AML-193 (cell line): ENCODE measurements at regions not wholly inside any gene's neighbourhood (a gene's known extent, or its start where the extent isn't known, plus 50 kb on each side); places are given as distances from the start of the nearest gene placed in this dataset.

Experiments
- DNase-seq, 2 experiments: peaks; one replicate each; lab custom pipeline; 2025; lab: John Stamatoyannopoulos, UW

GRCh38 chr13:59447846-59448620 is 715.7 kb downstream of the DIAPH3 start:
- DNase-seq = no peak

DNA sequence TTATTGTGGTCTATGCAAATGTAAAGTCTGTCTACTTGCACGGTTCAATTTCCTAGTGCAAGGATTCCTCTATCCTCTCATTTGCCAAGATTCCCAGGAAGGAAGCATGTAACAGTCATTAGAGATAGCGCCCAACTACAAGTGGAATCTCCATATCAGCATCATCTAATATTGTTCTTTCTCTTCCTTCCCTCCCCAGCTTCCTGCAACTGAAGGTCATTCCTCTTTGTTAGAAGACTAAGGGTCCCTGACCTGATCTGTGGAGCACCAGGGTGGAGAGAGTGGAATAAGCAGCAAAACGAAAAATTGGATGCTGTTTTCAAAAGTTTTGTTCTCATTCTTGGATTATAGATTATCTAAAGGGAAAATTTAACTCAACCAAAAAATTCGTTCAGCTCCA is 714.0 kb downstream of the DIAPH3 start:
- no peak for DNase-seq

DNA sequence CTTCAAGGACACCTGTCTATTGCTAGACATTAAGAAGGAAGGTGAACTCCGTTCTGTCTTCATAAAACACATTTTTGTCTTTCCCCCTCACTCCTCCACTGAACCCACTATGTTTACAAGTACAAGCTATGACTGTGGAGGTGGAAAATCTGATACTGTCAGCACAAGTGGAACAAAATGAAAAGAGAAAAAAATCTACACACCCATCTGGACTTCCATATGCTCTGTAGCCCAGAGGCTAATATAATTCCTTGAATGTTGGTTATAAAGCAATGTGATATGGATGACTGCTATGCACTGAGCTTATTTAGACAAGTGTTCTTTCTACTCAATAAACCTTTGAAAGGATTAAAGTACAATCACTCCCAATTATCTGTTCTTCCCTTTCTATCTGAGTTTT is 713.5 kb downstream of the DIAPH3 start:
- no peak for DNase-seq

DNA sequence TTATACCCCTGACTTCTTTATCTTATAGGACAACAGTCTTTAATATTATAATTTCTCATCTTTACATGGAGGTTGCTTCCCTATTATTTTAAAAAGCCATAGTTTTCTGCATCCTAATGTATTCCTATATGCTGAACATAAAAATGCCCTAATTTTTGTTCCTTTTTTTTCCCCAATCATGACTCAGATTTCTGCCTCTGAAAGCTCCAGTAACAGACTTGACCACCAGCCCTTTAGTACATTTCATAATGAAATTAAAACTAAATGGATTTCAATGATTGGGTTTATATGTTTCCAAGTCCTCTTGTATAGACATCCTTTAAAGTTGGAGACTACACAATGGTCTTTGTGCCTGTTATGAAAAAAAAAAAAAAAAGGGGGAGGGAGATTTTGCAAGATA is 712.5 kb downstream of the DIAPH3 start:
- DNase-seq = peak in 1 of 2 experiments; percentile 4

- DNase-seq = peak; percentile 88
Observed at GRCh38 chr13:59452189-59452890, 711.4 kb downstream of the DIAPH3 start.

GRCh38 chr13:59458908-59459579 is 704.7 kb downstream of the DIAPH3 start:
- no peak for DNase-seq

GRCh38 chr13:59459972-59460371 is 703.8 kb downstream of the DIAPH3 start:
- no peak for DNase-seq

GRCh38 chr13:59461411-59461810 is 702.3 kb downstream of the DIAPH3 start:
- DNase-seq = no peak

GRCh38 chr13:59463023-59463422 is 700.7 kb downstream of the DIAPH3 start:
- no peak for DNase-seq

DNA sequence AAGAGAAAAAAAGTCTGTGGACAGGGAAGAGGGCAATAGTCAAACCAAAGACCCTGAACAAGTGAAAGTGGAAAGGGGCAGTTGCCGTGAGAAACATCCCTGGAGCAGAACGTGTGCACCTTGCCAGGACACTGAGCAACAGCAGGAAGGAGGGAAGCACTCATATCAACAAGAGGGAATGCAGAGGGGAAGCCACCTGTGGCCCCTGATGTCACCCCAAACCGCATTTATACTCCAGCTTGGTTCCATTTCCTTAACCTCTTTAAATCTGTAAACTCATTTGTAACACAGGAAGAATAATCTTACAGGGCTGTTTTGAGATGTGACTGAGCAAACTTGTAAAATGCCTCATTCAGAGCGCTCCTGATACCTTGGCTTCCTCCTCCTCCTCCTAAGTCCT is 698.8 kb downstream of the DIAPH3 start:
- DNase-seq = no peak

- DNase-seq = no peak
Observed at GRCh38 chr13:59468396-59468795, 695.3 kb downstream of the DIAPH3 start.

DNA sequence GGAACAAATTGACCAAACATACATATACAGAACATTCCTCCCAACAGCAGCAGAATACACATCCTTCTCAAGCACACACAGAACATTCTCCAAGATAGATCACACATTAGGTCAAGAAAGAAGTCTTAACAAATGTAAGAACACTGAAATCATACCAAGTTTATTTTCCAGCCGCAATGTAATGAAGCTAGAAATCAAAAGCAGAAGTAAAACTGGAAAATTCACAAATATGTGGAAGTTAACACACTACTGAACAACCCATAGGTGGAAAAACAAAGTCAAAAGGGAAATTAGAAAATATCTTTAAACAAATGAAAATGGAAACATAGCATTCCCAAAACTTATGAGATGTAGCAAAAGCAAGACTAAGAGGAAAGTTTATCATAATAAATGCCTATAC is 692.6 kb downstream of the DIAPH3 start:
- DNase-seq = no peak

- DNase-seq = no peak
Observed at GRCh38 chr13:59472134-59472533, 691.6 kb downstream of the DIAPH3 start.

- no peak for DNase-seq
Observed at GRCh38 chr13:59474696-59475095, 689.0 kb downstream of the DIAPH3 start.

DNA sequence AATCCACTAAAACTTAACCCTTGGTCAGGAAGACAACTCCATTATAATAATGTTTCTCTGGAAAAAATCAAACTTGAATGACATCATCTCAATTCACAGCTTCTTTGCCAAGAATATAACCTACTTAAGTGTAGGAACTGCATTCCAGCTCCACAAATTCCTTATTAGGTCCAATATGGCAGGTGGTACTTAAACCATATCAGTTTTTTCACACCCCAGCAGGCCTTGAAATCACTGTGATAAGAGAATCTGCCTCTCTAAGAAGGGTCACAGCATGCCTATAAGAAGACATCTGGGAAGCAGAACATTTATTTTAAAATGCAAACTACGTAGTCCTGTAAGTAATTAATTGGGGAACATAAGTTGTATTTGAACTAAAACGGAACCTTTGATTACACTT is 687.8 kb downstream of the DIAPH3 start:
- DNase-seq = no peak

- DNase-seq = no peak
Observed at GRCh38 chr13:59476366-59476765, 687.4 kb downstream of the DIAPH3 start.

DNA sequence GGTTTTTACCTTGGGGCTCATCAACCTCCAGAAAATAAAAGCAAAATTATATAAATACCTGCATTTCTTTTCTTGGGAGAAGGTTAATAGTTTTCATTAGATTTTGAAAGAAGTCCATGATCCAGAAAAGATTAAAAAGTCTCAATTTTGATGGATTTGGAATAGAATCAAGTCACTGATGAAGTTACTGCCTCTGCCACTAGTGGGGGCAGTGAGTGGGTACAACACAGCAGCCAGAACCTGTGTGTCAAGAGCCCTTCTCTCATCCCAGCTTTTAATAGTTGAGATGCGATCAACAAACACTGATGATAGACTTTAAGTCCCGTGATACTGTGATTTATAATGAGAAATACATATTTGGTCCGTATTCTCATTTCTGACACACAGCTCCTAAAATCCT is 686.7 kb downstream of the DIAPH3 start:
- DNase-seq = peak; percentile 4 to 15

- DNase-seq = no peak
Observed at GRCh38 chr13:59478908-59479307, 684.8 kb downstream of the DIAPH3 start.

GRCh38 chr13:59479629-59480028 is 684.1 kb downstream of the DIAPH3 start:
- no peak for DNase-seq

GRCh38 chr13:59480396-59481259 is 683.1 kb downstream of the DIAPH3 start:
- DNase-seq = no peak

- no peak for DNase-seq
Observed at GRCh38 chr13:59483501-59484145, 680.1 kb downstream of the DIAPH3 start.

GRCh38 chr13:59487883-59488282 is 675.8 kb downstream of the DIAPH3 start:
- no peak for DNase-seq
